CD1c-positive myeloid dendritic cell (primary cell): ENCODE measurements at regions not wholly inside any gene's neighbourhood (a gene's known extent, or its start where the extent isn't known, plus 50 kb on each side); places are given as distances from the start of the nearest gene placed in this dataset.
"Not testable (repeated sequence)": the region's sequence is repeated elsewhere in the genome, so short reads cannot be mapped to it uniquely, and the experiment has no call there.

Source experiments
- DNase-seq: peaks from one replicate; pipeline ENCODE4 v3.0.0-alpha.2; 2016; ENCODE audit errors: extremely low spot score

GRCh38 chrX:40950546-40950945 is 134.7 kb upstream of the USP9X start:
- DNase-seq = no peak

GRCh38 chrX:40951407-40951806 is 133.8 kb upstream of the USP9X start:
- not testable (repeated sequence) for DNase-seq

- DNase-seq = peak; percentile 24
These were observed 132.4 kb upstream of the USP9X start for GRCh38 chrX:40952855-40953254.

GRCh38 chrX:40953369-40953768 is 131.9 kb upstream of the USP9X start:
- DNase-seq = peak; percentile 33

DNA sequence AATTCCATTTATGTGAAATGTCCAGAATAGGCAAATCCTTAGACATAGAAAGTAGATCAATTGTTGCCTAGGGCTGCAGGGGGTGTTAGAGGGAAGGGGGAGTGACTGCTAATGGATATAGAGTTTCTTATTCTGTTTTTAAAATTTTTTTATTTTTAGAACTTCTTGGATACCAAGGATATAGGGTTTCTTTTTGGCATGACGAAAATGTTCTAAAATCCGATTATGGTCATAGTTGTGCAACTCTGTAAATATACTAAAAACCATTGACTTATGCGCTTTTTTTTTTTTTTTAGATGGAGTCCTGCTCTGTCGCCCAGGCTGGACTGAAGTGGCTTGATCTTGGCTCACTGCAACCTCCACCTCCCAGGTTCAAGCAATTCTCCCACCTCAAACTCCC is 125.2 kb upstream of the USP9X start:
- DNase-seq = no peak

DNA sequence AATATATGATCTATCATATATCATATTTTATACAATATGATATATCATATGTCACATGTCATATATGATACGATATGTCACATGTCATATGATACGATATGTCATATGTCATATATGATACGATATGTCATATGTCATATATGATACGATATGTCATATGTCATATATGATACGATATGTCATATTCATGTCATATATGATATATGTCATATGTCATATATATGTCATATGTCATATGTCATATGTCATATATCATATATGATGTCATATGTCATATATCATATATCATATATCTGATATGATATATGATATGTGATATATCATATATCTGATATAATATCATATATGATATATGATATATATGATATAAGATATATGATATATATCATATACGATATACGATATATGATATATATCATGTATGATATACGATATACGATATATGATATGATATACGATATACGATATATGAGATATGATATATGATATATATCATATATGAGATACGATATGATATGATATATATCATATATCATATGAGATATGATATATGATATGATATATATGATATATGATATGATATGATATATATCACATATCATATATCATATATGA is 122.3 kb upstream of the USP9X start:
- no peak for DNase-seq

- no peak for DNase-seq
These were observed 121.2 kb upstream of the USP9X start for GRCh38 chrX:40964008-40964407.

- DNase-seq = peak; percentile 6
These were observed 120.3 kb upstream of the USP9X start for GRCh38 chrX:40964633-40965586.

DNA sequence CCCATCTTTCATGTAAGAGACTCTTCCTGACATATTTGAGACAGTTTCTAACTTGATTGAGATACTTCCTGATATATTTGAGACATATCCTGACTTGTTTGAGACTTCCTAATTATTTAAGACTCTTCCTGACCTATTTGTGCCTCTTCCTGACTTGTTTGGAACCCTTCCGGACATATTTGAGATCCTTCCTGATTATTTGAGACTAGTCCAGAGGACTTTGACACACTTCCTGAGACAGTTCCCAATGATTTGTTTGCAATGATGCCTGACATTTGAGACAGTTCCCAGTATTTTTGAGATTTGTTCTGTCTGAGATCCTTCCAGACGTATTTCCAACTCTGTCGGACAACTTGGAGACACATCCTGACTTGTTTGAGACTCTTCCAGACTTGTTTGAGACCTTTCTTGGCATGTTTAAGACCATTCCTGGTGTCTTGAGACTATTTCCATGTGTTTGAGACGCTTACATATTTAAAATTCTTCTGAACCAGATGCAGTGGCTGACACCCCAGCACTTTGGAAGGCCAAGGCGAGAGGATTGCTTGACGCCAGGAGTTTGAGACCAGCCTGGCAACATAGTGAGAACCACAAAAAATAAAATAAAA is 118.9 kb upstream of the USP9X start:
- DNase-seq = no peak

DNA sequence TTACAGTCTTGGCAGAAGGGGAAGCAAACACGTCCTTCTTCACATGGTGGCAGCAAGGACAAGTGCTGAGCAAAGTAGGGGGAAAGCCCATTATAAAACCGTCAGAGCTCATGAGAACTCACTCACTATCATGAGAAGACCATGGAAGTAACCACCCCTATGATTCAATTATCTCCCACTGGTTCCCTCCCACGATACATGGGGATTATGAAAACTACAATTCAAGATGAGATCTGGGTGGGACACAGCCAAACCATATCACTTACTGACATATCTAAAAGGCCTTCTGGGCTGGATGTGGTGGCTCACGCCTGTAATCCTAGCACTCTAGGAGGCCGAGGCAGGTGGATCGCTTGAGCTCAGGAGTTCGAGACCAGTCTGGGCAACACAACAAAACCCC is 117.1 kb upstream of the USP9X start:
- DNase-seq = no peak

GRCh38 chrX:40971736-40972135 is 113.5 kb upstream of the USP9X start:
- DNase-seq = no peak

DNA sequence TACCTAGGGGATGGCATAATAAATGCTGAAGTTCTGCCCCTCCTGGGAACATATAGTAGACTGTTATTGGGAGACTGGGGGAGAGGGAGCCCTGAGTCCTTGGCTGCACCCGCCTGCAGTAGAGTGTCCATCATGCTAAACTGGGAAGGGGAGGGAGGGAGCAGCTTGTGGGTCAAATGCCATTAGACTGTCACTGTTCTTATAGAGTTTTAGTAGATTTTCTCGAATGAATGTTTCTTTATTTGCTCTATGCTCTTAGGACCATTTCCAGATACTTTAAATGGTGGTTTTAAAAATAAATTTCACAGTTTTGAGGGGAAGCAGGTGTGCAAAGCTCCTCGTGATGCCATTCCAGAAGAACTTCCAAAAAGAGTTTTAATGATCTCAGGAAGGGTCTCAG is 111.6 kb upstream of the USP9X start:
- DNase-seq = no peak

- DNase-seq = no peak
These were observed 109.3 kb upstream of the USP9X start for GRCh38 chrX:40975951-40976350.

GRCh38 chrX:40976981-40977380 is 108.3 kb upstream of the USP9X start:
- no peak for DNase-seq

DNA sequence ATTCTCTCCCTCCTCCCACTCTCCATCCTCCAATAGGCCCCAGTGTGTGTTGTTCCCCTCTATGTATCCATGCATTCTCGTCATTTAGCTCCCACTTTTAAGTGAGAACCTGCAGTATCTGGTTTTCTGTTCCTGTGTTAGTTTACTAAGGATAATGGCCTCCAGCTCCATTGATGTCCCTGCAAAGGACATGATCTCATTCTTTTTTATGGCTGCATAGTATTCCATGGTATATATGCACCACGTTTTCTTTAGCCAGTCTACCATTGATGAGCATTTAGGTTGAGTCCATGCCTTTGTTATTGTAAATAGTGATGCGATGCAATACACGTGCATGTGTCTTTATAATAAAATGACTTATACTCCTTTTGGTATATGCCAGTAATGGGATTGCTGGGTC is 100.3 kb upstream of the USP9X start:
- no peak for DNase-seq

DNA sequence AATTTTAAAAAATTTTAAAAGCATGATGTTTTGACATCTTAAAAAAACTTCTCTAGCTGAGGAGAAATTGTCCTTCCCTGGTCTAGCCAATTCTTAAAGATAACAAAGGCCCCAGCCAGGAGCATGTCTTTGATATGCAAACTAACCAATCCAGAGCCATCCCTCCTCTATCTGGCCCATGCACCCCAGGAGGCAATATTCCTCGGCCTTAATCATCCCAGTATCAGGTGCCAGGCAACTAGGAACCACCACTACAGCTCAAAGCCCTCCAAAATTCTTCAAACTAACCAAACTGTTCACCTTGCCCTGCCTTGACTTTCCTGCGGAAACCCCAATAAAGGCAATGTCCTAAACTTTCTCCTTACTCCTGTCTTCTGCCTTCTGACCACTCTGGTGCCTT is 97.8 kb upstream of the USP9X start:
- DNase-seq = no peak

DNA sequence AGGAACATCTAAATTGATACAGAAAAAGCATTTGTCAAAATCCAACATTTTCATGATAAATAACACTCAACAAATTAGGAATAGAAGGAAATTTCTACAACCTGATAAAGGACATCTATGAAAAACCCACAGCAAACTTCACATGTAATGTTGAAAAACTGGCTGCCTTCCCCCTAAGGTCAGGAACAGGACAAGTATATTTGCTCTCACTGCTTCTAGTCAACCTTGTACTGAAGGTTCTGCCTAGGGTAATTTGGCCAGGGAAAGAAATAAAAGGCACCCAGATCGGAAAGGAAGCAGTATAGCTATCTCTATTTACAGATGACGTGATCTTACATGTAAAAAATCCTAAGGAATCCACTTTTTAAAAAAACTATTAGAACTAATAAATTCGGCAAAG is 97.1 kb upstream of the USP9X start:
- DNase-seq = no peak

- not testable (repeated sequence) for DNase-seq
These were observed 91.8 kb upstream of the USP9X start for GRCh38 chrX:40993395-40993794.

DNA sequence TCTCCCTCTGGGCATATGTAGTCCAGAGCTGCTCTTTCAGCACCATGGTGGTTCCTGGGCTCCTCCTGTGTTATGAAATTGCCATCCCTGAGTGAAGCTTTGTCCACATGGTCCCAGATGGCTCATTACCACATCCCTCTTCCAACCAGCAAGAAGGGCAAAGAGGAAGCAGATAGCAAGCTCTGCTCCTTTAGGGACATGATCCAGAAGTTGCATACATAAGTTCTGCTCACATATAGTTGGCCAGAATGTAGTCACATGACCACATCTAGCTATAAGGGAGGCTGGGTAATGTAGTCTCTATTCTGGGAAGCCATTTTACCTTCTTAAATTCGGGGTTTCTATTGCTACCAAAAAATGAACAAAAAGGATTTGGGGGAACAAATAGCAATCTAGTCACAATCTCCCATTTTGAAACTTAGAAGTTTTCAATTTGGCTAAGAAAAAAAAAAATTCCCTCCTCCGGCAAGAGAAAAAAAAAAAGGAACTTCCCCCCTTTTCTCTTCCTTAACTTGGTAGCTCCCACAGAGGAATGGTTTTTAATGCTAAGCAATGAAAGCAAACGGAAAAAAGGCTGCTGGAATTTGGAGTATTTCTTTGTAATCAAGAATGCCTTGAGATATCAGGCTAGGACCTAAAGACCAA is 88.2 kb upstream of the USP9X start:
- peak; percentile 74 for DNase-seq

- DNase-seq = no peak
These were observed 87.1 kb upstream of the USP9X start for GRCh38 chrX:40998123-40998522.

DNA sequence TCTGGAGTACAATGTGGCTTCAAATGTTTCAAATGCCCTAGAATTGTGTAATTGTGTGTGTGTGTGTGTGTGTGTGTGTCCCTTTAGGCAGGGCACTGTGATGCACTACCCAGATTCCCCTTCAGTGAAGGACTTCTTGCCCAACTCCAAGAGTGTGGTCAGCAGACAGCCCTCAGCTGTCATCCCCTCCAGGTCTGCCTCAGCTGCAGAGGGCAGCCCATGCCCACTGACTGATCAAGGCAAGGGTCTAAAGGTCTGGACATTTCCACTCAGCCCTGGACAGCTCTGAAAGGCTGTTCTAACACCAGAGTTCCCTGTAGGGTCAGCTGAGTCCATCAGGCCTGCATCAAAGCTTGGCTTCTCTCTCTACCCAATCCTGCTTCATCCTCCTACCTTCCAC is 83.9 kb upstream of the USP9X start:
- DNase-seq = no peak

DNA sequence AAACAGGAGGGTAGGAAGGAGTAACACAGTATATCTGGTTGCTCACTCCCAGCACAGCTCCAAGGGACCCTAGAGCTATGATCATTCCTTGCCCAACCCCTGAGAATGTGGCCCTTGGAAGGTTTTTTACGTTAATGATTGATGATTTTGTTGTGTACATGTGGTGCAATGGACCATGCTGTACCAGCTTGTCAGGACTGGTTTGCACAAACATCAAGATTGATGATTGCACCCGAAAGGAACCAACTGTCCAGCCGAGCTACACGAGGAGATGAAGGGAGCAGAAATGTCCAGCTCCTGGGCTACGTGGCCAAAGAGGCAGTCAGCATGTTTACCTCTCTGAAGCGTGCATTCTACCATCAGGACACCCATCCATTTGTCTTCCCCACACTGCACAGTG is 83.2 kb upstream of the USP9X start:
- no peak for DNase-seq
